ENCODE measurements at regions not wholly inside any gene's neighbourhood (a gene's known extent, or its start where the extent isn't known, plus 50 kb on each side); places are given as distances from the start of the nearest gene placed in this dataset.

DNA sequence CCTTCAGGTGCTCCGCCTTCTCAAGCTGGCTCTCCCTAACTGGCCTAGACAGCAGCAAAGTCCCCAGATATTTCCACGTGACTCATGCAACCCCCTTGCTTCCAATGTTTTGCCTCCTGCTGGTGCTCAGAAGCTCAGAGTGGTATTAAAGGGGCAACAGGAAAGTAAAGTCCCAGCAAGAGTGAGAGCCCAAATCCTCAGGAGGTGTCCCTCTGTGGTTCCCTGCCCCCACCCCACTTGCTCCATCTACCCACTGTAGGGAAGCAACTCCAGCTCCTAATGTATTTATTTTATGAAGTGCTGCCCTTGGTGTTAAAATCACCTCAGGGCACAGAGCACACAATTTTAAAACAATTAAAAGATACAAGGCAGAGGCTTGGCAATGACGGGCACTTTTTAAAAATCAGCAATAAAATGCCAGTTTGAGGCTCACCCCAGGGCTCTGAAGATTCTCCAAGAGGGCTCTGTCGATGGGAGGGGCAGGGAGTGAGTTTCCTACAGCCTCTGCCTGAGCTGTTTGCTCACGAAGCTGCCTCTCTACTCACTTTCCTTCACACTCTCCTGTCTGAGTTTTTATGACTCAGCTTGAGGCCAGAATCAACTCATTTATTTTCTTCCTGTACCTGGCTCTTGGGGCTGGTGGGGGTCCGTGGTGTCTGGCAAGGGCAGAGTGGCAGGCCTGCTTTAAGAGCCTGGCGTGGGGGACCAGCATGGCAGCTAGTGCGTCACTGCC lies 81.9 kb upstream of the MAX start:
- no peak for TF ChIP-seq CTCF (IDR thresholded peaks at IDR 0.05)
- TF ChIP-seq POLR2AphosphoS5 (IDR thresholded peaks at IDR 0.05; ENCODE audit: insufficient read depth in 1 of 2, low read depth in 1 of 2) = no peak
- TF ChIP-seq POLR2A (IDR thresholded peaks at IDR 0.05) = no peak
